Kidney (tissue), 13 donors: ENCODE measurements at regions not wholly inside any gene's neighbourhood (a gene's known extent, or its start where the extent isn't known, plus 50 kb on each side); places are given as distances from the start of the nearest gene placed in this dataset.
"Not testable (repeated sequence)": the region's sequence is repeated elsewhere in the genome, so short reads cannot be mapped to it uniquely, and the experiment has no call there.

Experiments used
- DNase-seq, 5 donors: peaks; one replicate each; pipeline ENCODE4 v3.0.0-alpha.2; 2013 to 2020
- FAIRE-seq: peaks from 2 replicates; lab custom pipeline; 2012; peaks lifted over from hg19 to GRCh38; lab: Jason Lieb, UNC
- H3K27ac ChIP-seq, 2 donors: one replicate each; pipeline ENCODE4 v1.7.0; 2013; ENCODE audit warnings: low read depth in 2 of 2, low read length in 2 of 2, inconsistent platforms in 1 of 2
- H3K27me3 ChIP-seq: one replicate; pipeline ENCODE4 v1.7.1; 2013; ENCODE audit warnings: low read length, inconsistent platforms; ENCODE audit not compliant: control insufficient read depth, insufficient read depth
- H3K36me3 ChIP-seq, 3 donors: one replicate each; pipeline versions ENCODE4 v1.7.0 to v1.7.1; 2013; ENCODE audit warnings: low read length in 3 of 3, control low read depth in 1 of 3, inconsistent platforms in 1 of 3; ENCODE audit not compliant: insufficient read depth in 3 of 3, control insufficient read depth in 2 of 3
- H3K4me1 ChIP-seq, 3 donors: one replicate each; pipeline versions ENCODE4 v1.7.0 to v1.7.1; 2013; ENCODE audit warnings: low read length in 3 of 3, inconsistent platforms in 1 of 3, low read depth in 1 of 3; ENCODE audit not compliant: control insufficient read depth in 2 of 3, insufficient read depth in 2 of 3
- H3K4me3 ChIP-seq, 3 donors: one replicate each; pipeline versions ENCODE4 v1.7.0 to v1.8.1; 2013; ENCODE audit warnings: low read length in 3 of 3, control low read depth in 1 of 3, inconsistent platforms in 1 of 3
- H3K9ac ChIP-seq, 3 donors: one replicate each; pipeline versions ENCODE4 v1.7.0 to v1.7.1; 2013; ENCODE audit warnings: low read length in 3 of 3, control low read depth in 1 of 3, inconsistent platforms in 1 of 3
- H3K9me3 ChIP-seq, 3 donors: one replicate each; pipeline versions ENCODE4 v1.7.0 to v1.7.1; 2013; ENCODE audit warnings: low read length in 3 of 3, control low read depth in 1 of 3, inconsistent platforms in 1 of 3; ENCODE audit not compliant: control insufficient read depth in 2 of 3, insufficient read depth in 1 of 3
- intact Hi-C: fragments of 100-400 bp; cut with DNase I; formaldehyde crosslinking; loops from one replicate; pipeline ENCODE4 v1.11.1; 2022
- TF ChIP-seq, protein P1 (sequence below): IDR thresholded peaks from 3 replicates; pipeline ENCODE4 v1.5.1; 2012; ENCODE audit warnings: mild to moderate bottlenecking, moderate library complexity, borderline replicate concordance; ENCODE audit not compliant: insufficient read depth; ENCODE audit errors: extremely low read depth
- donor health status: control.
- donor health status: control.
- donor health status: control.
- donor health status: control.
- donor health status: control.
- donor health status: DM: yes; HTN: yes; CAD: no.
- donor health status: Normal renal cell carcinoma (clear cell type).

DNA sequence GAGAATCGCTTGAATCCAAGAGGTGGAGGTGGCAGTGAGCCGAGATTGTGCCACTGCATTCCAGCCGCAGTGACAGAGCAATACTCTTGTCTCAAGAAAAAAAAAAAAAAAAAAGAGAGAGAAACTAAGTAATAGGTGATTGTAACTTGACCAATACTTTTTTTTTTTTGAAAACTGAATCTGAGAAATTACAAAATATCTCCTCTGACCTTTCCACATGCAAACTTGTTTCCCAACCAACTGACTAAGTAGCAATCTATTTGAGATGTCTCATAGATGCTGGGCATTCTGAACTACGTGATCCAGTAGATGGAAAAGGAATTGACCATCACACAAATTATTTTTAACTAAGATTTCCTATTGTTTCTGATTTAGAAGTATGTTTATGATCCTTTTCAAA, 407.3 kb upstream of the CHORDC1 start:
- Histone ChIP-seq H3K9me3 (no peaks in the 10 kb centered on the region), H3K4me1 (no peaks in the 10 kb centered on the region), H3K9ac (no peak overlapping the region), H3K27ac (no peak overlapping the region), H3K36me3 (no peaks in the 10 kb centered on the region), H3K4me3 (no peak overlapping the region), H3K27me3 (no peaks in the 10 kb centered on the region)
- intact Hi-C loops: no loop called here
- DNase-seq (no peak), FAIRE-seq (no peak)
- TF ChIP-seq, protein P1, sequence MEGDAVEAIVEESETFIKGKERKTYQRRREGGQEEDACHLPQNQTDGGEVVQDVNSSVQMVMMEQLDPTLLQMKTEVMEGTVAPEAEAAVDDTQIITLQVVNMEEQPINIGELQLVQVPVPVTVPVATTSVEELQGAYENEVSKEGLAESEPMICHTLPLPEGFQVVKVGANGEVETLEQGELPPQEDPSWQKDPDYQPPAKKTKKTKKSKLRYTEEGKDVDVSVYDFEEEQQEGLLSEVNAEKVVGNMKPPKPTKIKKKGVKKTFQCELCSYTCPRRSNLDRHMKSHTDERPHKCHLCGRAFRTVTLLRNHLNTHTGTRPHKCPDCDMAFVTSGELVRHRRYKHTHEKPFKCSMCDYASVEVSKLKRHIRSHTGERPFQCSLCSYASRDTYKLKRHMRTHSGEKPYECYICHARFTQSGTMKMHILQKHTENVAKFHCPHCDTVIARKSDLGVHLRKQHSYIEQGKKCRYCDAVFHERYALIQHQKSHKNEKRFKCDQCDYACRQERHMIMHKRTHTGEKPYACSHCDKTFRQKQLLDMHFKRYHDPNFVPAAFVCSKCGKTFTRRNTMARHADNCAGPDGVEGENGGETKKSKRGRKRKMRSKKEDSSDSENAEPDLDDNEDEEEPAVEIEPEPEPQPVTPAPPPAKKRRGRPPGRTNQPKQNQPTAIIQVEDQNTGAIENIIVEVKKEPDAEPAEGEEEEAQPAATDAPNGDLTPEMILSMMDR: no peak

DNA sequence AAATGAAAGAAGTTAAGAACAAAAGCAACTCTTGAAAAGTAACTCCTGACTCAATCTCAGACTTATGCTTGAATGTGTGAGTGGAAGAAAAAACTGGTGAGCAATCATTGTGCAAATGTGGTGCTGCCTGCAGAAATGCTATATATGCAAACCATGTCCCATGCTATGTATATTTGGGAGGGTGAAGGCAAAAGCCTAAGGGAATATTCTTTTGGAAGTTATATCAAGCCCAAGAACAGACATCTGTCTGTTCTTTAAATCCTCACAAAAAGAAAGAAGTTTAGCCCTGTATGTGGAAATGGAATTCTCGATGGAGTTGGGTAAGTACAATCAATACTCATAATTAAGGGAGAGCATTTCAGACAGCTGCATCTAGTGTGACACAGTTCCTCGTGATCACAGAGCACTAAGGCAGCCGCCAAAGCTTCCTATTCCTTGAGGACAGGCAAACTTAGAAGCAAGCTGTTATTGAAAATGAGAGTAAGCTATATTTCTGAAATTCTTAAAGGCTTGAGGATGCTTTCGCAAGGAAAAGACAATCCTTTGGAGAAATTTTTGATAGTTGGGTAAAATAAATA, 406.5 kb upstream of the CHORDC1 start:
- FAIRE-seq: no peak
- no peak for DNase-seq
- TF ChIP-seq, protein P1: no peak
- intact Hi-C loops: no loop called here
- Histone ChIP-seq H3K9me3 (no peaks in the 10 kb centered on the region), H3K36me3 (no peaks in the 10 kb centered on the region), H3K4me1 (no peaks in the 10 kb centered on the region), H3K9ac (no peak overlapping the region), H3K4me3 (no peak overlapping the region), H3K27ac (no peak overlapping the region), H3K27me3 (no peaks in the 10 kb centered on the region)

DNA sequence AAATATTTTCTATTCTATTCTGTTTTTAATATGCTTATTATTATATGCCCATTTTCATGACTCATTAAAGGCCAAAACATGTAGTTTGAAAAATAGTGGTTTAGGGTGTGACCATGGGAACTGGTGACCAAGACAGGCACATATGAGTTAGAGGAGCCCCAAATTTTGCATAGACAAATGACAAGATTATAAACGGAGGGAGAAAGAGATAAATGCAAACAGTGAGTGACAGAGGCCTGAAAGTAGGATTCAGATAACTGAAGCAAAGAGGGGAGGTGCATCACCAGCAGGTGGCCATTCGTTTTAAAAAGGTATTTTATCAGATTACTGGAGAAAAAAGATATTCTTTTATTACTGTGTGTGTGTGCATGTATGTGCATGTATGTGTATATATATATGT, 391.5 kb upstream of the CHORDC1 start:
- FAIRE-seq (no peak), DNase-seq (no peak)
- no peak overlapping the region for H3K9ac ChIP-seq
- no peaks in the 10 kb centered on the region for H3K9me3 ChIP-seq
- TF ChIP-seq, protein P1: no peak
- H3K27ac ChIP-seq: no peak overlapping the region
- no peaks in the 10 kb centered on the region for H3K4me1 ChIP-seq
- no peaks in the 10 kb centered on the region for H3K36me3 ChIP-seq
- H3K27me3 ChIP-seq: no peaks in the 10 kb centered on the region
- intact Hi-C loops: no loop called here
- H3K4me3 ChIP-seq: no peak overlapping the region

DNA sequence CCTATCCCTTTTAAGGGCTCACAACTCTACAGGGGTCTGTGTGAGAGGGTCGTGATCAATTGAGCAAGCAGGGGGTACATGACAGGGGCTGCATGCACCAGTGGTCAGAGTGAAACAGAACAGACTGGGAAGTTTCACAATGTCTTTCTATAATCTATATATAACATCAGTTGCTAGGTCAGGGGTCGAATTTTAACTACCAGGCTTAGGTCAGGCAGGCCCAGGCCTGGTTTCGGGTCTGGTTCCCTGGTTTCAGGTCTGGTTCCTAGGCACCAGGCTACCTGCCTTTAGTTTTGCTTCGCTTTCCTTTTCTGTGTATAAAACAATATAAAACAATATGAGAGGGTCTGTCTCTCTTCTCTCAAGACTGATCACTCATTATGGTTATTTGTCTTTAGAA, 390.2 kb upstream of the CHORDC1 start:
- intact Hi-C loops, H3K9ac ChIP-seq: not testable (repeated sequence)

More for the DNA sequence above, 390.2 kb upstream of the CHORDC1 start:
- not testable (repeated sequence) for H3K27ac ChIP-seq, H3K4me3 ChIP-seq, FAIRE-seq, DNase-seq, H3K4me1 ChIP-seq, H3K9me3 ChIP-seq, H3K36me3 ChIP-seq, H3K27me3 ChIP-seq
